ENCODE measurements at regions not wholly inside any gene's neighbourhood (a gene's known extent, or its start where the extent isn't known, plus 50 kb on each side); places are given as distances from the start of the nearest gene placed in this dataset.
"Not testable (repeated sequence)": the region's sequence is repeated elsewhere in the genome, so short reads cannot be mapped to it uniquely, and the experiment has no call there.

GRCh38 chr2:20130160-20130560 lies 78.7 kb upstream of the LAPTM4A start:
- no peak for DNase-seq

- no peak for DNase-seq
Measured at GRCh38 chr2:20129331-20130159, 78.1 kb upstream of the LAPTM4A start.

GRCh38 chr2:20128506-20129330 lies 77.3 kb upstream of the LAPTM4A start:
- DNase-seq = no peak

- no peak for DNase-seq
Measured at GRCh38 chr2:20126469-20126868, 75.0 kb upstream of the LAPTM4A start.

GRCh38 chr2:20126040-20126439 lies 74.6 kb upstream of the LAPTM4A start:
- DNase-seq = no peak

GRCh38 chr2:20125616-20126015 lies 74.2 kb upstream of the LAPTM4A start:
- DNase-seq = no peak

GRCh38 chr2:20125164-20125563 lies 73.7 kb upstream of the LAPTM4A start:
- DNase-seq = no peak

GRCh38 chr2:20123871-20124594 lies 72.6 kb upstream of the LAPTM4A start:
- no peak for DNase-seq

- no peak for DNase-seq
Measured at GRCh38 chr2:20122864-20123263, 71.4 kb upstream of the LAPTM4A start.

- DNase-seq = no peak
Measured at GRCh38 chr2:20120569-20121416, 69.4 kb upstream of the LAPTM4A start.

- DNase-seq = no peak
Measured at GRCh38 chr2:20118051-20118450, 66.6 kb upstream of the LAPTM4A start.

GRCh38 chr2:20115902-20116301 lies 64.5 kb upstream of the LAPTM4A start:
- DNase-seq = no peak

GRCh38 chr2:20115374-20115773 lies 63.9 kb upstream of the LAPTM4A start:
- no peak for DNase-seq

GRCh38 chr2:20113986-20114938 lies 62.8 kb upstream of the LAPTM4A start:
- no peak for DNase-seq

- DNase-seq = no peak
Measured at GRCh38 chr2:20113004-20113796, 61.8 kb upstream of the LAPTM4A start.

- not testable (repeated sequence) for DNase-seq
Measured at GRCh38 chr2:20112361-20112760, 60.9 kb upstream of the LAPTM4A start.

- no peak for DNase-seq
Measured at GRCh38 chr2:20111311-20112131, 60.1 kb upstream of the LAPTM4A start.

- no peak for DNase-seq
Measured at GRCh38 chr2:20110876-20111275, 59.4 kb upstream of the LAPTM4A start.

GRCh38 chr2:20110383-20110782 lies 59.0 kb upstream of the LAPTM4A start:
- DNase-seq = no peak
